ENCODE measurements at regions not wholly inside any gene's neighbourhood (a gene's known extent, or its start where the extent isn't known, plus 50 kb on each side); places are given as distances from the start of the nearest gene placed in this dataset.

- no peak overlapping the region for H3K27ac ChIP-seq (ENCODE audit: low read depth, low read length)
- no peak overlapping the region for H3K9ac ChIP-seq (ENCODE audit: low read depth, low read length)
- no peaks in the 10 kb centered on the region for H3K36me3 ChIP-seq (ENCODE audit: control insufficient read depth, insufficient read depth, low read length)
- no peaks in the 10 kb centered on the region for H3K27me3 ChIP-seq (ENCODE audit: control insufficient read depth, insufficient read depth, low read length)
- peaks cover 20% of the 10 kb centered on the region for H3K4me1 ChIP-seq (ENCODE audit: control insufficient read depth, insufficient read depth, low read length)
- no peaks in the 10 kb centered on the region for H3K9me3 ChIP-seq (ENCODE audit: control insufficient read depth, insufficient read depth, low read length)
- H3K4me3 ChIP-seq (ENCODE audit: low read depth, low read length), result no peak overlapping the region
Observed at GRCh38 chr15:70289191-70289955, 191.7 kb upstream of the TLE3 start.

- Histone ChIP-seq H3K27ac (ENCODE audit: low read depth, low read length) (peak overlapping the region; percentile 76), H3K4me1 (ENCODE audit: control insufficient read depth, insufficient read depth, low read length) (peaks cover 16% of the 10 kb centered on the region)
Observed at GRCh38 chr15:70286113-70286806, 188.5 kb upstream of the TLE3 start.

GRCh38 chr15:70284438-70285214, 186.9 kb upstream of the TLE3 start:
- H3K4me3 ChIP-seq (ENCODE audit: low read depth, low read length), result no peak overlapping the region
- H3K9ac ChIP-seq (ENCODE audit: low read depth, low read length), result no peak overlapping the region
- peaks cover 16% of the 10 kb centered on the region for H3K4me1 ChIP-seq (ENCODE audit: control insufficient read depth, insufficient read depth, low read length)
- no peaks in the 10 kb centered on the region for H3K27me3 ChIP-seq (ENCODE audit: control insufficient read depth, insufficient read depth, low read length)
- H3K36me3 ChIP-seq (ENCODE audit: control insufficient read depth, insufficient read depth, low read length), result no peaks in the 10 kb centered on the region
- H3K27ac ChIP-seq (ENCODE audit: low read depth, low read length), result no peak overlapping the region
- no peaks in the 10 kb centered on the region for H3K9me3 ChIP-seq (ENCODE audit: control insufficient read depth, insufficient read depth, low read length)

More at GRCh38 chr15:70286113-70286806, 188.5 kb upstream of the TLE3 start:
- H3K27me3 ChIP-seq (ENCODE audit: control insufficient read depth, insufficient read depth, low read length), result no peaks in the 10 kb centered on the region
- no peaks in the 10 kb centered on the region for H3K9me3 ChIP-seq (ENCODE audit: control insufficient read depth, insufficient read depth, low read length)
- no peaks in the 10 kb centered on the region for H3K36me3 ChIP-seq (ENCODE audit: control insufficient read depth, insufficient read depth, low read length)
- H3K4me3 ChIP-seq (ENCODE audit: low read depth, low read length), result no peak overlapping the region
- H3K9ac ChIP-seq (ENCODE audit: low read depth, low read length), result no peak overlapping the region

- Histone ChIP-seq H3K27me3 (ENCODE audit: control insufficient read depth, insufficient read depth, low read length) (no peaks in the 10 kb centered on the region), H3K9ac (ENCODE audit: low read depth, low read length) (no peak overlapping the region), H3K4me1 (ENCODE audit: control insufficient read depth, insufficient read depth, low read length) (peaks cover 16% of the 10 kb centered on the region), H3K36me3 (ENCODE audit: control insufficient read depth, insufficient read depth, low read length) (no peaks in the 10 kb centered on the region), H3K4me3 (ENCODE audit: low read depth, low read length) (no peak overlapping the region), H3K27ac (ENCODE audit: low read depth, low read length) (no peak overlapping the region), H3K9me3 (ENCODE audit: control insufficient read depth, insufficient read depth, low read length) (no peaks in the 10 kb centered on the region)
Observed at GRCh38 chr15:70283511-70283910, 185.8 kb upstream of the TLE3 start.

- Histone ChIP-seq H3K9ac (ENCODE audit: low read depth, low read length) (no peak overlapping the region), H3K36me3 (ENCODE audit: control insufficient read depth, insufficient read depth, low read length) (no peaks in the 10 kb centered on the region), H3K27me3 (ENCODE audit: control insufficient read depth, insufficient read depth, low read length) (no peaks in the 10 kb centered on the region), H3K9me3 (ENCODE audit: control insufficient read depth, insufficient read depth, low read length) (no peaks in the 10 kb centered on the region), H3K27ac (ENCODE audit: low read depth, low read length) (no peak overlapping the region), H3K4me1 (ENCODE audit: control insufficient read depth, insufficient read depth, low read length) (peaks cover 15% of the 10 kb centered on the region), H3K4me3 (ENCODE audit: low read depth, low read length) (no peak overlapping the region)
Observed at GRCh38 chr15:70281811-70282307, 184.1 kb upstream of the TLE3 start.

GRCh38 chr15:70281261-70281810, 183.6 kb upstream of the TLE3 start:
- no peaks in the 10 kb centered on the region for H3K36me3 ChIP-seq (ENCODE audit: control insufficient read depth, insufficient read depth, low read length)
- peaks cover 10% of the 10 kb centered on the region for H3K4me1 ChIP-seq (ENCODE audit: control insufficient read depth, insufficient read depth, low read length)
- H3K27me3 ChIP-seq (ENCODE audit: control insufficient read depth, insufficient read depth, low read length), result no peaks in the 10 kb centered on the region
- no peak overlapping the region for H3K27ac ChIP-seq (ENCODE audit: low read depth, low read length)
- no peak overlapping the region for H3K9ac ChIP-seq (ENCODE audit: low read depth, low read length)
- H3K4me3 ChIP-seq (ENCODE audit: low read depth, low read length), result no peak overlapping the region
- H3K9me3 ChIP-seq (ENCODE audit: control insufficient read depth, insufficient read depth, low read length), result no peaks in the 10 kb centered on the region

GRCh38 chr15:70280781-70281180, 183.1 kb upstream of the TLE3 start:
- Histone ChIP-seq H3K36me3 (ENCODE audit: control insufficient read depth, insufficient read depth, low read length) (no peaks in the 10 kb centered on the region), H3K9me3 (ENCODE audit: control insufficient read depth, insufficient read depth, low read length) (no peaks in the 10 kb centered on the region), H3K9ac (ENCODE audit: low read depth, low read length) (no peak overlapping the region), H3K4me3 (ENCODE audit: low read depth, low read length) (no peak overlapping the region), H3K27me3 (ENCODE audit: control insufficient read depth, insufficient read depth, low read length) (no peaks in the 10 kb centered on the region), H3K27ac (ENCODE audit: low read depth, low read length) (no peak overlapping the region), H3K4me1 (ENCODE audit: control insufficient read depth, insufficient read depth, low read length) (peaks cover 7% of the 10 kb centered on the region)

GRCh38 chr15:70279096-70279495, 181.4 kb upstream of the TLE3 start:
- H3K4me1 ChIP-seq (ENCODE audit: control insufficient read depth, insufficient read depth, low read length), result no peaks in the 10 kb centered on the region
- H3K4me3 ChIP-seq (ENCODE audit: low read depth, low read length), result no peak overlapping the region
- H3K9ac ChIP-seq (ENCODE audit: low read depth, low read length), result no peak overlapping the region
- H3K36me3 ChIP-seq (ENCODE audit: control insufficient read depth, insufficient read depth, low read length), result no peaks in the 10 kb centered on the region
- no peak overlapping the region for H3K27ac ChIP-seq (ENCODE audit: low read depth, low read length)
- H3K27me3 ChIP-seq (ENCODE audit: control insufficient read depth, insufficient read depth, low read length), result no peaks in the 10 kb centered on the region
- H3K9me3 ChIP-seq (ENCODE audit: control insufficient read depth, insufficient read depth, low read length), result no peaks in the 10 kb centered on the region

- Histone ChIP-seq H3K4me3 (ENCODE audit: low read depth, low read length) (no peak overlapping the region), H3K4me1 (ENCODE audit: control insufficient read depth, insufficient read depth, low read length) (no peaks in the 10 kb centered on the region), H3K27ac (ENCODE audit: low read depth, low read length) (no peak overlapping the region), H3K36me3 (ENCODE audit: control insufficient read depth, insufficient read depth, low read length) (no peaks in the 10 kb centered on the region), H3K9ac (ENCODE audit: low read depth, low read length) (no peak overlapping the region), H3K9me3 (ENCODE audit: control insufficient read depth, insufficient read depth, low read length) (no peaks in the 10 kb centered on the region), H3K27me3 (ENCODE audit: control insufficient read depth, insufficient read depth, low read length) (no peaks in the 10 kb centered on the region)
Observed at GRCh38 chr15:70278644-70279043, 180.9 kb upstream of the TLE3 start.

GRCh38 chr15:70277556-70277955, 179.8 kb upstream of the TLE3 start:
- no peaks in the 10 kb centered on the region for H3K4me1 ChIP-seq (ENCODE audit: control insufficient read depth, insufficient read depth, low read length)
- no peaks in the 10 kb centered on the region for H3K9me3 ChIP-seq (ENCODE audit: control insufficient read depth, insufficient read depth, low read length)
- no peak overlapping the region for H3K4me3 ChIP-seq (ENCODE audit: low read depth, low read length)
- no peak overlapping the region for H3K9ac ChIP-seq (ENCODE audit: low read depth, low read length)
- no peak overlapping the region for H3K27ac ChIP-seq (ENCODE audit: low read depth, low read length)
- H3K27me3 ChIP-seq (ENCODE audit: control insufficient read depth, insufficient read depth, low read length), result no peaks in the 10 kb centered on the region
- no peaks in the 10 kb centered on the region for H3K36me3 ChIP-seq (ENCODE audit: control insufficient read depth, insufficient read depth, low read length)

Measured in HUES48 (cell line).